GM23338 (cell line): ENCODE measurements at regions not wholly inside any gene's neighbourhood (a gene's known extent, or its start where the extent isn't known, plus 50 kb on each side); places are given as distances from the start of the nearest gene placed in this dataset.

Experiments
- ATAC-seq: fragments of 200-7000 bp; cut with Tn5 transposase; 3 replicates; pipeline ENCODE4 v1.9.1; 2020
- DNase-seq: peaks from one replicate; pipeline ENCODE4 v3.0.0-alpha.2; 2015; ENCODE audit warnings: low spot score
- H2AFZ ChIP-seq: fragments of 200-600 bp; sonication (generic); 2 replicates; pipeline ENCODE4 v1.8.0; 2016; ENCODE audit warnings: antibody characterized with exemption, mild to moderate bottlenecking, moderate library complexity
- H3F3A ChIP-seq: fragments of 200-600 bp; sonication (generic); replicated peaks from 2 replicates; pipeline ENCODE4 v1.8.0; 2017; ENCODE audit warnings: antibody characterized with exemption, mixed run types, low read depth
- H3K27ac ChIP-seq: fragments of 200-600 bp; sonication (generic); 2 replicates; pipeline ENCODE4 v1.6.1; 2016; ENCODE audit warnings: low read depth
- H3K27me3 ChIP-seq: fragments of 200-600 bp; sonication (generic); 2 replicates; pipeline ENCODE4 v1.8.0; 2016; ENCODE audit warnings: mild to moderate bottlenecking, mixed run types, moderate library complexity; ENCODE audit not compliant: insufficient read depth
- H3K36me3 ChIP-seq: fragments of 200-600 bp; sonication (generic); 2 replicates; pipeline ENCODE4 v1.8.0; 2016; ENCODE audit warnings: mild to moderate bottlenecking; ENCODE audit not compliant: insufficient read depth
- H3K4me1 ChIP-seq: fragments of 200-600 bp; sonication (generic); 2 replicates; pipeline ENCODE4 v1.8.0; 2016; ENCODE audit warnings: mild to moderate bottlenecking, moderate library complexity; ENCODE audit not compliant: insufficient read depth
- H3K4me2 ChIP-seq: fragments of 200-600 bp; sonication (generic); 2 replicates; pipeline ENCODE4 v1.7.1; 2017; ENCODE audit warnings: mixed run types
- H3K4me3 ChIP-seq: fragments of 200-600 bp; sonication (generic); 2 replicates; pipeline ENCODE4 v1.6.1; 2016; ENCODE audit warnings: mixed run types
- H3K79me2 ChIP-seq: fragments of 200-600 bp; sonication (generic); replicated peaks from 2 replicates; pipeline ENCODE4 v1.8.0; 2017; ENCODE audit warnings: mild to moderate bottlenecking; ENCODE audit not compliant: insufficient read depth
- H3K9me2 ChIP-seq: fragments of 200-600 bp; sonication (generic); 2 replicates; pipeline ENCODE4 v1.8.0; 2017; ENCODE audit not compliant: insufficient read depth
- H4K20me1 ChIP-seq: fragments of 200-600 bp; sonication (generic); replicated peaks from 2 replicates; pipeline ENCODE4 v1.8.0; 2017; ENCODE audit warnings: mild to moderate bottlenecking; ENCODE audit not compliant: insufficient read depth
- H3K27ac Mint-ChIP-seq: 2 replicates; pipeline ENCODE4 v1.8.0; 2020; ENCODE audit warnings: inconsistent platforms, mild to moderate bottlenecking, moderate library complexity, mixed read lengths
- H3K27me3 Mint-ChIP-seq: 3 replicates; pipeline ENCODE4 v1.8.0; 2022; ENCODE audit warnings: low read depth, mild to moderate bottlenecking, moderate library complexity, mixed read lengths, inconsistent platforms; ENCODE audit not compliant: insufficient read depth, poor library complexity
- H3K36me3 Mint-ChIP-seq: 3 replicates; pipeline ENCODE4 v1.8.0; 2021; ENCODE audit warnings: low read depth, mild to moderate bottlenecking, inconsistent platforms, moderate library complexity, mixed read lengths
- H3K4me1 Mint-ChIP-seq: 3 replicates; pipeline ENCODE4 v1.8.0; 2020; ENCODE audit warnings: mild to moderate bottlenecking, inconsistent platforms, mixed read lengths
- H3K4me3 Mint-ChIP-seq: 3 replicates; pipeline ENCODE4 v1.8.0; 2021; ENCODE audit warnings: moderate library complexity, mild to moderate bottlenecking, inconsistent platforms, mixed read lengths
- H3K9me3 Mint-ChIP-seq: 3 replicates; pipeline ENCODE4 v1.8.0; 2020; ENCODE audit warnings: moderate library complexity, mild to moderate bottlenecking, inconsistent platforms, mixed read lengths
- CREB1 ChIP-seq: fragments of 250-450 bp; sonication (Bioruptor Pico); IDR thresholded peaks from 2 replicates; pipeline ENCODE4 v1.5.0; 2020; ENCODE audit warnings: low read depth, mild to moderate bottlenecking, moderate library complexity
- EZH2 ChIP-seq: fragments of 200-600 bp; sonication (generic); IDR thresholded peaks from one replicate; pipeline ENCODE4 v1.8.0; 2017; ENCODE audit warnings: antibody characterized with exemption, mild to moderate bottlenecking, low read depth; ENCODE audit not compliant: unreplicated experiment
- EZH2phosphoT487 ChIP-seq: fragments of 200-600 bp; sonication (generic); IDR thresholded peaks from one replicate; pipeline ENCODE4 v1.8.1; 2018; ENCODE audit warnings: antibody characterized with exemption; ENCODE audit not compliant: unreplicated experiment
- JUNB ChIP-seq: IDR thresholded peaks from one replicate; pipeline ENCODE4 v1.6.1; 2016; ENCODE audit warnings: antibody characterized with exemption; ENCODE audit not compliant: unreplicated experiment
- NANOG ChIP-seq: IDR thresholded peaks from 2 replicates; pipeline ENCODE4 v1.6.1; 2016; ENCODE audit warnings: antibody characterized with exemption, borderline replicate concordance
- POLR2AphosphoS5 ChIP-seq: IDR thresholded peaks from 2 replicates; pipeline ENCODE4 v1.6.1; 2016; ENCODE audit warnings: antibody characterized with exemption, low read depth
- STAT1 ChIP-seq: IDR thresholded peaks from one replicate; pipeline ENCODE4 v1.6.1; 2016; ENCODE audit warnings: antibody characterized with exemption; ENCODE audit not compliant: unreplicated experiment
- ZNF114 ChIP-seq: fragments of 250-450 bp; sonication (Bioruptor Pico); IDR thresholded peaks from 2 replicates; pipeline ENCODE4 v1.5.0; 2020; ENCODE audit warnings: mild to moderate bottlenecking, moderate library complexity
- ZNF331 ChIP-seq: fragments of 250-450 bp; sonication (Bioruptor Pico); IDR thresholded peaks from 2 replicates; pipeline ENCODE4 v1.5.0; 2020; ENCODE audit warnings: low read depth, mild to moderate bottlenecking, moderate library complexity
- TF ChIP-seq, protein P1 (sequence below), 2 experiments: fragments of 200-600 bp in 1 of 2; sonication (generic) in 1 of 2; conservative IDR thresholded peaks; 2 replicates each; pipeline versions ENCODE4 v1.5.1 to v1.6.1; 2016 to 2017; ENCODE audit warnings: antibody characterized with exemption in 2 of 2, low read depth in 2 of 2, mild to moderate bottlenecking in 2 of 2, moderate library complexity in 1 of 2
- TF ChIP-seq, protein P2 (sequence below): IDR thresholded peaks from 2 replicates; pipeline ENCODE4 v1.6.1; 2016; ENCODE audit warnings: antibody characterized with exemption
- TF ChIP-seq, protein P3 (sequence below): fragments of 250-450 bp; sonication (Bioruptor Pico); IDR thresholded peaks from 2 replicates; pipeline ENCODE4 v1.5.0; 2020; ENCODE audit warnings: mild to moderate bottlenecking, moderate library complexity
- TF ChIP-seq, protein P4 (sequence below): IDR thresholded peaks from one replicate; pipeline ENCODE4 v1.6.1; 2018; ENCODE audit warnings: antibody characterized with exemption; ENCODE audit not compliant: unreplicated experiment

DNA sequence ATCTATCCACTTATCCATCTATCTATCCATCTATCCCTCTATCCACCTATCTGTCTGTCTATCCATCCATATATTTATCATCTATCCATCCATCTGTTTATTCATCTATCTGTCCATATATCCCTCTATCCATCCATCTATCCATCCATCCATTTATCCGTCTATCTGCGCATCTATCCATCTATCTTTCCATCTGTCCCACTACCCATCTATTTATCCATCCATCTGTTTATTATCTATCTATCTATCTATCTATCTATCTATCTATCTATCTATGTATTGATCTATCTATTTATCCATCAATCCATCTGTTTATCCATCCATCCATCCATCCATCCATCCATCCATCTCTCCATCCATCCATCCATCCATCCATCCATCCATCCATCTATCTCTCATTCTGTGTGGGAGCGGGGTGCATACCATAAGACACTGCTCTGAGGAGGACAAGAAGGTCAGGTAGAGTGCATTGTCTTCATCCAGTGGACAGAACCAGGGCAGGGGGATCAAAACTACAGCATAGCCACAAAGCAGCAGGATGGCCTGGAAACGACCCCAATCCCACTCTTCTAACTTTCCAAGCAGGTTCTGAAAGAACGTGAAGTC is 53.2 kb upstream of the ENPP6 start:
- no peaks in the 10 kb centered on the region; the same call in 1 of the 2 replicates for H3F3A ChIP-seq
- H3K36me3 Mint-ChIP-seq = peaks cover 10% of the 10 kb centered on the region
- no peak for TF ChIP-seq ZNF114 (CRISPR knock-in tag)
- no peak for TF ChIP-seq STAT1
- TF ChIP-seq POLR2AphosphoS5 = no peak
- no peak for TF ChIP-seq EZH2
- TF ChIP-seq, protein P1, sequence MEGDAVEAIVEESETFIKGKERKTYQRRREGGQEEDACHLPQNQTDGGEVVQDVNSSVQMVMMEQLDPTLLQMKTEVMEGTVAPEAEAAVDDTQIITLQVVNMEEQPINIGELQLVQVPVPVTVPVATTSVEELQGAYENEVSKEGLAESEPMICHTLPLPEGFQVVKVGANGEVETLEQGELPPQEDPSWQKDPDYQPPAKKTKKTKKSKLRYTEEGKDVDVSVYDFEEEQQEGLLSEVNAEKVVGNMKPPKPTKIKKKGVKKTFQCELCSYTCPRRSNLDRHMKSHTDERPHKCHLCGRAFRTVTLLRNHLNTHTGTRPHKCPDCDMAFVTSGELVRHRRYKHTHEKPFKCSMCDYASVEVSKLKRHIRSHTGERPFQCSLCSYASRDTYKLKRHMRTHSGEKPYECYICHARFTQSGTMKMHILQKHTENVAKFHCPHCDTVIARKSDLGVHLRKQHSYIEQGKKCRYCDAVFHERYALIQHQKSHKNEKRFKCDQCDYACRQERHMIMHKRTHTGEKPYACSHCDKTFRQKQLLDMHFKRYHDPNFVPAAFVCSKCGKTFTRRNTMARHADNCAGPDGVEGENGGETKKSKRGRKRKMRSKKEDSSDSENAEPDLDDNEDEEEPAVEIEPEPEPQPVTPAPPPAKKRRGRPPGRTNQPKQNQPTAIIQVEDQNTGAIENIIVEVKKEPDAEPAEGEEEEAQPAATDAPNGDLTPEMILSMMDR (conservative IDR thresholded peaks at IDR 0.05; ENCODE audit: low read depth in 2 of 2) = no peak
- TF ChIP-seq NANOG = no peak
- no peak for TF ChIP-seq ZNF331 (CRISPR knock-in tag)
- no peak for TF ChIP-seq JUNB
- TF ChIP-seq, protein P2, sequence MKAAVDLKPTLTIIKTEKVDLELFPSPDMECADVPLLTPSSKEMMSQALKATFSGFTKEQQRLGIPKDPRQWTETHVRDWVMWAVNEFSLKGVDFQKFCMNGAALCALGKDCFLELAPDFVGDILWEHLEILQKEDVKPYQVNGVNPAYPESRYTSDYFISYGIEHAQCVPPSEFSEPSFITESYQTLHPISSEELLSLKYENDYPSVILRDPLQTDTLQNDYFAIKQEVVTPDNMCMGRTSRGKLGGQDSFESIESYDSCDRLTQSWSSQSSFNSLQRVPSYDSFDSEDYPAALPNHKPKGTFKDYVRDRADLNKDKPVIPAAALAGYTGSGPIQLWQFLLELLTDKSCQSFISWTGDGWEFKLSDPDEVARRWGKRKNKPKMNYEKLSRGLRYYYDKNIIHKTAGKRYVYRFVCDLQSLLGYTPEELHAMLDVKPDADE = no peak
- TF ChIP-seq, protein P3, sequence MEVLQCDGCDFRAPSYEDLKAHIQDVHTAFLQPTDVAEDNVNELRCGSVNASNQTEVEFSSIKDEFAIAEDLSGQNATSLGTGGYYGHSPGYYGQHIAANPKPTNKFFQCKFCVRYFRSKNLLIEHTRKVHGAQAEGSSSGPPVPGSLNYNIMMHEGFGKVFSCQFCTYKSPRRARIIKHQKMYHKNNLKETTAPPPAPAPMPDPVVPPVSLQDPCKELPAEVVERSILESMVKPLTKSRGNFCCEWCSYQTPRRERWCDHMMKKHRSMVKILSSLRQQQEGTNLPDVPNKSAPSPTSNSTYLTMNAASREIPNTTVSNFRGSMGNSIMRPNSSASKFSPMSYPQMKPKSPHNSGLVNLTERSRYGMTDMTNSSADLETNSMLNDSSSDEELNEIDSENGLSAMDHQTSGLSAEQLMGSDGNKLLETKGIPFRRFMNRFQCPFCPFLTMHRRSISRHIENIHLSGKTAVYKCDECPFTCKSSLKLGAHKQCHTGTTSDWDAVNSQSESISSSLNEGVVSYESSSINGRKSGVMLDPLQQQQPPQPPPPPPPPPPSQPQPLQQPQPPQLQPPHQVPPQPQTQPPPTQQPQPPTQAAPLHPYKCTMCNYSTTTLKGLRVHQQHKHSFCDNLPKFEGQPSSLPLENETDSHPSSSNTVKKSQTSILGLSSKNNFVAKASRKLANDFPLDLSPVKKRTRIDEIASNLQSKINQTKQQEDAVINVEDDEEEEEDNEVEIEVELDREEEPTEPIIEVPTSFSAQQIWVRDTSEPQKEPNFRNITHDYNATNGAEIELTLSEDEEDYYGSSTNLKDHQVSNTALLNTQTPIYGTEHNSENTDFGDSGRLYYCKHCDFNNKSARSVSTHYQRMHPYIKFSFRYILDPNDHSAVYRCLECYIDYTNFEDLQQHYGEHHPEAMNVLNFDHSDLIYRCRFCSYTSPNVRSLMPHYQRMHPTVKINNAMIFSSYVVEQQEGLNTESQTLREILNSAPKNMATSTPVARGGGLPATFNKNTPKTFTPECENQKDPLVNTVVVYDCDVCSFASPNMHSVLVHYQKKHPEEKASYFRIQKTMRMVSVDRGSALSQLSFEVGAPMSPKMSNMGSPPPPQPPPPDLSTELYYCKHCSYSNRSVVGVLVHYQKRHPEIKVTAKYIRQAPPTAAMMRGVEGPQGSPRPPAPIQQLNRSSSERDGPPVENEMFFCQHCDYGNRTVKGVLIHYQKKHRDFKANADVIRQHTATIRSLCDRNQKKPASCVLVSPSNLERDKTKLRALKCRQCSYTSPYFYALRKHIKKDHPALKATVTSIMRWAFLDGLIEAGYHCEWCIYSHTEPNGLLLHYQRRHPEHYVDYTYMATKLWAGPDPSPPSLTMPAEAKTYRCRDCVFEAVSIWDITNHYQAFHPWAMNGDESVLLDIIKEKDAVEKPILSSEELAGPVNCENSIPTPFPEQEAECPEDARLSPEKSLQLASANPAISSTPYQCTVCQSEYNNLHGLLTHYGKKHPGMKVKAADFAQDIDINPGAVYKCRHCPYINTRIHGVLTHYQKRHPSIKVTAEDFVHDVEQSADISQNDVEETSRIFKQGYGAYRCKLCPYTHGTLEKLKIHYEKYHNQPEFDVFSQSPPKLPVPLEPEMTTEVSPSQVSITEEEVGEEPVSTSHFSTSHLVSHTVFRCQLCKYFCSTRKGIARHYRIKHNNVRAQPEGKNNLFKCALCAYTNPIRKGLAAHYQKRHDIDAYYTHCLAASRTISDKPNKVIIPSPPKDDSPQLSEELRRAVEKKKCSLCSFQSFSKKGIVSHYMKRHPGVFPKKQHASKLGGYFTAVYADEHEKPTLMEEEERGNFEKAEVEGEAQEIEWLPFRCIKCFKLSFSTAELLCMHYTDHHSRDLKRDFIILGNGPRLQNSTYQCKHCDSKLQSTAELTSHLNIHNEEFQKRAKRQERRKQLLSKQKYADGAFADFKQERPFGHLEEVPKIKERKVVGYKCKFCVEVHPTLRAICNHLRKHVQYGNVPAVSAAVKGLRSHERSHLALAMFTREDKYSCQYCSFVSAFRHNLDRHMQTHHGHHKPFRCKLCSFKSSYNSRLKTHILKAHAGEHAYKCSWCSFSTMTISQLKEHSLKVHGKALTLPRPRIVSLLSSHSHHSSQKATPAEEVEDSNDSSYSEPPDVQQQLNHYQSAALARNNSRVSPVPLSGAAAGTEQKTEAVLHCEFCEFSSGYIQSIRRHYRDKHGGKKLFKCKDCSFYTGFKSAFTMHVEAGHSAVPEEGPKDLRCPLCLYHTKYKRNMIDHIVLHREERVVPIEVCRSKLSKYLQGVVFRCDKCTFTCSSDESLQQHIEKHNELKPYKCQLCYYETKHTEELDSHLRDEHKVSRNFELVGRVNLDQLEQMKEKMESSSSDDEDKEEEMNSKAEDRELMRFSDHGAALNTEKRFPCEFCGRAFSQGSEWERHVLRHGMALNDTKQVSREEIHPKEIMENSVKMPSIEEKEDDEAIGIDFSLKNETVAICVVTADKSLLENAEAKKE (CRISPR knock-in tag) = no peak
- TF ChIP-seq, protein P4, sequence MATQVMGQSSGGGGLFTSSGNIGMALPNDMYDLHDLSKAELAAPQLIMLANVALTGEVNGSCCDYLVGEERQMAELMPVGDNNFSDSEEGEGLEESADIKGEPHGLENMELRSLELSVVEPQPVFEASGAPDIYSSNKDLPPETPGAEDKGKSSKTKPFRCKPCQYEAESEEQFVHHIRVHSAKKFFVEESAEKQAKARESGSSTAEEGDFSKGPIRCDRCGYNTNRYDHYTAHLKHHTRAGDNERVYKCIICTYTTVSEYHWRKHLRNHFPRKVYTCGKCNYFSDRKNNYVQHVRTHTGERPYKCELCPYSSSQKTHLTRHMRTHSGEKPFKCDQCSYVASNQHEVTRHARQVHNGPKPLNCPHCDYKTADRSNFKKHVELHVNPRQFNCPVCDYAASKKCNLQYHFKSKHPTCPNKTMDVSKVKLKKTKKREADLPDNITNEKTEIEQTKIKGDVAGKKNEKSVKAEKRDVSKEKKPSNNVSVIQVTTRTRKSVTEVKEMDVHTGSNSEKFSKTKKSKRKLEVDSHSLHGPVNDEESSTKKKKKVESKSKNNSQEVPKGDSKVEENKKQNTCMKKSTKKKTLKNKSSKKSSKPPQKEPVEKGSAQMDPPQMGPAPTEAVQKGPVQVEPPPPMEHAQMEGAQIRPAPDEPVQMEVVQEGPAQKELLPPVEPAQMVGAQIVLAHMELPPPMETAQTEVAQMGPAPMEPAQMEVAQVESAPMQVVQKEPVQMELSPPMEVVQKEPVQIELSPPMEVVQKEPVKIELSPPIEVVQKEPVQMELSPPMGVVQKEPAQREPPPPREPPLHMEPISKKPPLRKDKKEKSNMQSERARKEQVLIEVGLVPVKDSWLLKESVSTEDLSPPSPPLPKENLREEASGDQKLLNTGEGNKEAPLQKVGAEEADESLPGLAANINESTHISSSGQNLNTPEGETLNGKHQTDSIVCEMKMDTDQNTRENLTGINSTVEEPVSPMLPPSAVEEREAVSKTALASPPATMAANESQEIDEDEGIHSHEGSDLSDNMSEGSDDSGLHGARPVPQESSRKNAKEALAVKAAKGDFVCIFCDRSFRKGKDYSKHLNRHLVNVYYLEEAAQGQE = no peak
- no peak for TF ChIP-seq EZH2phosphoT487
- TF ChIP-seq CREB1 (CRISPR knock-in tag) = no peak
- no peak for ATAC-seq
- no peak overlapping the region for H3K4me3 Mint-ChIP-seq
- no peaks in the 10 kb centered on the region for H3K4me1 ChIP-seq
- no peak overlapping the region for H3K4me3 ChIP-seq
- no peaks in the 10 kb centered on the region for H3K79me2 ChIP-seq
- peaks cover 20% of the 10 kb centered on the region for H3K4me1 Mint-ChIP-seq
- H3K36me3 ChIP-seq = no peaks in the 10 kb centered on the region
- H3K27ac ChIP-seq = no peak overlapping the region
- H4K20me1 ChIP-seq = no peaks in the 10 kb centered on the region
- H3K9me2 ChIP-seq = peaks cover 4% of the 10 kb centered on the region; the same call in 1 of the 2 replicates
- DNase-seq = no peak
- peaks cover 18% of the 10 kb centered on the region for H3K27me3 Mint-ChIP-seq
- no peak overlapping the region for H2AFZ ChIP-seq
- H3K4me2 ChIP-seq = no peak overlapping the region
- H3K27me3 ChIP-seq = no peaks in the 10 kb centered on the region
- H3K9me3 Mint-ChIP-seq = peaks cover 28% of the 10 kb centered on the region
- no peak overlapping the region for H3K27ac Mint-ChIP-seq
